ENCODE measurements at regions not wholly inside any gene's neighbourhood (a gene's known extent, or its start where the extent isn't known, plus 50 kb on each side); places are given as distances from the start of the nearest gene placed in this dataset.
"Not testable (repeated sequence)": the region's sequence is repeated elsewhere in the genome, so short reads cannot be mapped to it uniquely, and the experiment has no call there.

- DNase-seq (ENCODE audit: extremely low spot score) = no peak
- Histone ChIP-seq H3K4me3 (ENCODE audit: low read depth, low read length) (no peak overlapping the region), H3K36me3 (ENCODE audit: insufficient read depth) (no peaks in the 10 kb centered on the region), H3K27ac (ENCODE audit: low read depth) (no peak overlapping the region), H3K4me1 (ENCODE audit: insufficient read depth) (no peaks in the 10 kb centered on the region)
- 72% methylated on average over 9 of the region's 9 CpGs for WGBS
These were observed 280.1 kb upstream of the TMTC4 start for GRCh38 chr13:100954430-100955305.

- Histone ChIP-seq H3K27ac (ENCODE audit: low read depth) (no peak overlapping the region), H3K4me3 (ENCODE audit: low read depth, low read length) (no peak overlapping the region), H3K4me1 (ENCODE audit: insufficient read depth) (no peaks in the 10 kb centered on the region), H3K36me3 (ENCODE audit: insufficient read depth) (no peaks in the 10 kb centered on the region)
- no peak for DNase-seq (ENCODE audit: extremely low spot score)
- WGBS = 87% methylated on average over 4 of the region's 4 CpGs
These were observed 276.4 kb upstream of the TMTC4 start for GRCh38 chr13:100951016-100951415.

GRCh38 chr13:100948937-100949336 is 274.3 kb upstream of the TMTC4 start:
- 89% methylated on average over 3 of the region's 3 CpGs for WGBS
- not testable (repeated sequence) for H3K4me3 ChIP-seq (ENCODE audit: low read depth, low read length); H3K4me1 ChIP-seq (ENCODE audit: insufficient read depth); DNase-seq (ENCODE audit: extremely low spot score); H3K36me3 ChIP-seq (ENCODE audit: insufficient read depth); H3K27ac ChIP-seq (ENCODE audit: low read depth)

- Histone ChIP-seq H3K36me3 (ENCODE audit: insufficient read depth) (no peaks in the 10 kb centered on the region), H3K4me3 (ENCODE audit: low read depth, low read length) (no peak overlapping the region), H3K27ac (ENCODE audit: low read depth) (no peak overlapping the region), H3K4me1 (ENCODE audit: insufficient read depth) (no peaks in the 10 kb centered on the region)
- DNase-seq (ENCODE audit: extremely low spot score) = no peak
- 84% methylated on average over 4 of the region's 4 CpGs for WGBS
These were observed 272.0 kb upstream of the TMTC4 start for GRCh38 chr13:100946588-100946987.

GRCh38 chr13:100944791-100945345 is 270.3 kb upstream of the TMTC4 start:
- Histone ChIP-seq H3K27ac (ENCODE audit: low read depth) (no peak overlapping the region), H3K36me3 (ENCODE audit: insufficient read depth) (no peaks in the 10 kb centered on the region), H3K4me1 (ENCODE audit: insufficient read depth) (no peaks in the 10 kb centered on the region), H3K4me3 (ENCODE audit: low read depth, low read length) (no peak overlapping the region)
- DNase-seq (ENCODE audit: extremely low spot score) = no peak
- WGBS = 80% methylated on average over 5 of the region's 5 CpGs

- WGBS = 92% methylated on average over 1 of the region's 1 CpG
- Histone ChIP-seq H3K36me3 (ENCODE audit: insufficient read depth) (no peaks in the 10 kb centered on the region), H3K4me3 (ENCODE audit: low read depth, low read length) (no peak overlapping the region), H3K4me1 (ENCODE audit: insufficient read depth) (no peaks in the 10 kb centered on the region), H3K27ac (ENCODE audit: low read depth) (no peak overlapping the region)
- no peak for DNase-seq (ENCODE audit: extremely low spot score)
These were observed 268.1 kb upstream of the TMTC4 start for GRCh38 chr13:100942742-100943141.

- H3K4me1 ChIP-seq (ENCODE audit: insufficient read depth) = no peaks in the 10 kb centered on the region
- H3K27ac ChIP-seq (ENCODE audit: low read depth) = no peak overlapping the region
- DNase-seq (ENCODE audit: extremely low spot score) = no peak
- 65% methylated on average over 10 of the region's 10 CpGs for WGBS
- no peaks in the 10 kb centered on the region for H3K36me3 ChIP-seq (ENCODE audit: insufficient read depth)
- H3K4me3 ChIP-seq (ENCODE audit: low read depth, low read length) = no peak overlapping the region
These were observed 267.1 kb upstream of the TMTC4 start for GRCh38 chr13:100941377-100942368.

- Histone ChIP-seq H3K36me3 (ENCODE audit: insufficient read depth) (no peaks in the 10 kb centered on the region), H3K4me3 (ENCODE audit: low read depth, low read length) (no peak overlapping the region), H3K4me1 (ENCODE audit: insufficient read depth) (no peaks in the 10 kb centered on the region), H3K27ac (ENCODE audit: low read depth) (no peak overlapping the region)
- WGBS = 64% methylated on average over 4 of the region's 4 CpGs
- no peak for DNase-seq (ENCODE audit: extremely low spot score)
These were observed 266.1 kb upstream of the TMTC4 start for GRCh38 chr13:100940658-100941057.

- WGBS = 90% methylated on average over 1 of the region's 1 CpG
- DNase-seq (ENCODE audit: extremely low spot score) = no peak
- Histone ChIP-seq H3K36me3 (ENCODE audit: insufficient read depth) (no peaks in the 10 kb centered on the region), H3K27ac (ENCODE audit: low read depth) (no peak overlapping the region), H3K4me1 (ENCODE audit: insufficient read depth) (no peaks in the 10 kb centered on the region), H3K4me3 (ENCODE audit: low read depth, low read length) (no peak overlapping the region)
These were observed 259.2 kb upstream of the TMTC4 start for GRCh38 chr13:100933841-100934240.

- 72% methylated on average over 3 of the region's 3 CpGs for WGBS
- Histone ChIP-seq H3K27ac (ENCODE audit: low read depth) (no peak overlapping the region), H3K36me3 (ENCODE audit: insufficient read depth) (no peaks in the 10 kb centered on the region), H3K4me1 (ENCODE audit: insufficient read depth) (no peaks in the 10 kb centered on the region), H3K4me3 (ENCODE audit: low read depth, low read length) (no peak overlapping the region)
- DNase-seq (ENCODE audit: extremely low spot score) = no peak
These were observed 248.0 kb upstream of the TMTC4 start for GRCh38 chr13:100922599-100922998.

GRCh38 chr13:100921139-100921538 is 246.5 kb upstream of the TMTC4 start:
- Histone ChIP-seq H3K4me3 (ENCODE audit: low read depth, low read length) (no peak overlapping the region), H3K27ac (ENCODE audit: low read depth) (no peak overlapping the region), H3K4me1 (ENCODE audit: insufficient read depth) (no peaks in the 10 kb centered on the region), H3K36me3 (ENCODE audit: insufficient read depth) (no peaks in the 10 kb centered on the region)
- DNase-seq (ENCODE audit: extremely low spot score) = no peak
- 30% methylated on average over 4 of the region's 4 CpGs for WGBS

- Histone ChIP-seq H3K27ac (ENCODE audit: low read depth) (no peak overlapping the region), H3K36me3 (ENCODE audit: insufficient read depth) (no peaks in the 10 kb centered on the region), H3K4me3 (ENCODE audit: low read depth, low read length) (no peak overlapping the region), H3K4me1 (ENCODE audit: insufficient read depth) (no peaks in the 10 kb centered on the region)
- WGBS = 66% methylated on average over 3 of the region's 3 CpGs
- DNase-seq (ENCODE audit: extremely low spot score) = no peak
These were observed 242.4 kb upstream of the TMTC4 start for GRCh38 chr13:100917011-100917410.

GRCh38 chr13:100913143-100913542 is 238.5 kb upstream of the TMTC4 start:
- DNase-seq (ENCODE audit: extremely low spot score) = no peak
- 71% methylated on average over 6 of the region's 6 CpGs for WGBS
- Histone ChIP-seq H3K4me1 (ENCODE audit: insufficient read depth) (no peaks in the 10 kb centered on the region), H3K36me3 (ENCODE audit: insufficient read depth) (no peaks in the 10 kb centered on the region), H3K4me3 (ENCODE audit: low read depth, low read length) (no peak overlapping the region), H3K27ac (ENCODE audit: low read depth) (no peak overlapping the region)

All from urinary bladder (tissue), 3 donors.